ENCODE measurements at regions not wholly inside any gene's neighbourhood (a gene's known extent, or its start where the extent isn't known, plus 50 kb on each side); places are given as distances from the start of the nearest gene placed in this dataset.

- TF ChIP-seq MAX (IDR thresholded peaks at IDR 0.05) (no peak), YY1 (IDR thresholded peaks at IDR 0.05) (no peak)
Observed at GRCh38 chr2:150978053-150978452, 283.6 kb downstream of the RBM43 start (continued).

GRCh38 chr2:150977296-150977695, 284.4 kb downstream of the RBM43 start:
- H3K4me3 ChIP-seq (ENCODE audit: low read depth in 1 of 3, low read length in 3 of 3): no peak overlapping the region
- no peak for DNase-seq (ENCODE audit: low spot score)
- H3K36me3 ChIP-seq (ENCODE audit: control insufficient read depth in 4 of 4, insufficient read depth in 3 of 4, low read depth in 1 of 4, low read length in 3 of 4): no peaks in the 10 kb centered on the region
- 88% methylated on average over 4 of the region's 4 CpGs for WGBS
- H3K9ac ChIP-seq (ENCODE audit: low read depth in 1 of 2, low read length in 2 of 2): no peak overlapping the region
- no peaks in the 10 kb centered on the region for H3K27me3 ChIP-seq (ENCODE audit: control insufficient read depth in 4 of 4, insufficient read depth in 4 of 4, low read length in 3 of 4)
- H3K9me3 ChIP-seq (ENCODE audit: control insufficient read depth in 4 of 4, low read length in 3 of 4): no peaks in the 10 kb centered on the region
- no peaks in the 10 kb centered on the region for H3K4me1 ChIP-seq (ENCODE audit: control insufficient read depth in 4 of 4, insufficient read depth in 4 of 4, low read length in 3 of 4)
- H3K27ac ChIP-seq (ENCODE audit: low read depth in 1 of 2, low read length in 2 of 2): no peak overlapping the region
- TF ChIP-seq FOXA2 (IDR thresholded peaks at IDR 0.05): no peak
- TF ChIP-seq HNF4G (IDR thresholded peaks at IDR 0.05): no peak
- TF ChIP-seq NR2F2 (IDR thresholded peaks at IDR 0.05): no peak

GRCh38 chr2:150976604-150977003, 285.1 kb downstream of the RBM43 start:
- H3K9ac ChIP-seq (ENCODE audit: low read depth in 1 of 2, low read length in 2 of 2): no peak overlapping the region
- H3K27ac ChIP-seq (ENCODE audit: low read depth in 1 of 2, low read length in 2 of 2): no peak overlapping the region
- no peaks in the 10 kb centered on the region for H3K36me3 ChIP-seq (ENCODE audit: control insufficient read depth in 4 of 4, insufficient read depth in 3 of 4, low read depth in 1 of 4, low read length in 3 of 4)
- DNase-seq (ENCODE audit: low spot score): no peak
- H3K4me3 ChIP-seq (ENCODE audit: low read depth in 1 of 3, low read length in 3 of 3): no peak overlapping the region
- H3K27me3 ChIP-seq (ENCODE audit: control insufficient read depth in 4 of 4, insufficient read depth in 4 of 4, low read length in 3 of 4): no peaks in the 10 kb centered on the region
- H3K9me3 ChIP-seq (ENCODE audit: control insufficient read depth in 4 of 4, low read length in 3 of 4): no peaks in the 10 kb centered on the region
- H3K4me1 ChIP-seq (ENCODE audit: control insufficient read depth in 4 of 4, insufficient read depth in 4 of 4, low read length in 3 of 4): no peaks in the 10 kb centered on the region
- TF ChIP-seq TAF1 (conservative IDR thresholded peaks at IDR 0.05) (no peak), MAX (IDR thresholded peaks at IDR 0.05) (no peak), GABPA (IDR thresholded peaks at IDR 0.05 in 1 of 2, conservative IDR thresholded peaks at IDR 0.05 in 1 of 2) (no peak), ZBTB33 (IDR thresholded peaks at IDR 0.05) (no peak), RAD21 (IDR thresholded peaks at IDR 0.05) (no peak), ATF3 (IDR thresholded peaks at IDR 0.05) (no peak), FOXA1 (IDR thresholded peaks at IDR 0.05) (no peak), HNF4G (IDR thresholded peaks at IDR 0.05) (no peak), YY1 (IDR thresholded peaks at IDR 0.05) (no peak), EGR1 (IDR thresholded peaks at IDR 0.05; ENCODE audit: low read depth in 2 of 2) (no peak), JUND (IDR thresholded peaks at IDR 0.05) (no peak), CTCF (IDR thresholded peaks at IDR 0.05; ENCODE audit: low read depth, low read length, missing input control) (no peak)

All from liver (tissue), 8 donors.